ENCODE measurements at regions not wholly inside any gene's neighbourhood (a gene's known extent, or its start where the extent isn't known, plus 50 kb on each side); places are given as distances from the start of the nearest gene placed in this dataset.
"Not testable (repeated sequence)": the region's sequence is repeated elsewhere in the genome, so short reads cannot be mapped to it uniquely, and the experiment has no call there.

GRCh38 chr10:118918587-118918986 lies 110.9 kb upstream of the NANOS1 start:
- no peaks in the 10 kb centered on the region for H3K4me1 Mint-ChIP-seq
- H3K27me3 Mint-ChIP-seq, result peaks cover 50% of the 10 kb centered on the region
- no peak for ATAC-seq
- no peak overlapping the region for H3K4me3 Mint-ChIP-seq
- no peaks in the 10 kb centered on the region for H3K9me3 ChIP-seq (ENCODE audit: control insufficient read depth, low read length, poor library complexity, severe bottlenecking)
- H3K27ac Mint-ChIP-seq, result no peak overlapping the region
- DNase-seq, result no peak
- peaks cover 3% of the 10 kb centered on the region for H3K36me3 Mint-ChIP-seq (ENCODE audit: low read depth)

GRCh38 chr10:118920206-118920605 lies 109.3 kb upstream of the NANOS1 start:
- peaks cover 40% of the 10 kb centered on the region for H3K27me3 Mint-ChIP-seq
- no peaks in the 10 kb centered on the region for H3K4me1 Mint-ChIP-seq
- H3K27ac Mint-ChIP-seq, result no peak overlapping the region
- no peaks in the 10 kb centered on the region for H3K9me3 ChIP-seq (ENCODE audit: control insufficient read depth, low read length, poor library complexity, severe bottlenecking)
- no peak overlapping the region for H3K4me3 Mint-ChIP-seq
- DNase-seq (no peak), ATAC-seq (no peak)
- H3K36me3 Mint-ChIP-seq (ENCODE audit: low read depth), result peaks cover 3% of the 10 kb centered on the region

- no peak overlapping the region for H3K4me3 Mint-ChIP-seq
- H3K27me3 Mint-ChIP-seq, result peaks cover 35% of the 10 kb centered on the region
- no peak for ATAC-seq
- peaks cover 3% of the 10 kb centered on the region for H3K36me3 Mint-ChIP-seq (ENCODE audit: low read depth)
- DNase-seq, result no peak
- no peaks in the 10 kb centered on the region for H3K4me1 Mint-ChIP-seq
- no peaks in the 10 kb centered on the region for H3K9me3 ChIP-seq (ENCODE audit: control insufficient read depth, low read length, poor library complexity, severe bottlenecking)
- H3K27ac Mint-ChIP-seq, result no peak overlapping the region
These were observed 107.3 kb upstream of the NANOS1 start for GRCh38 chr10:118922226-118922625.

- no peaks in the 10 kb centered on the region for H3K9me3 ChIP-seq (ENCODE audit: control insufficient read depth, low read length, poor library complexity, severe bottlenecking)
- DNase-seq (no peak), ATAC-seq (no peak)
- Mint-ChIP-seq H3K27ac (no peak overlapping the region), H3K36me3 (ENCODE audit: low read depth) (peaks cover 3% of the 10 kb centered on the region), H3K4me3 (no peak overlapping the region), H3K27me3 (peaks cover 35% of the 10 kb centered on the region), H3K4me1 (no peaks in the 10 kb centered on the region)
These were observed 106.5 kb upstream of the NANOS1 start for GRCh38 chr10:118922972-118923371.

- no peaks in the 10 kb centered on the region for H3K9me3 ChIP-seq (ENCODE audit: control insufficient read depth, low read length, poor library complexity, severe bottlenecking)
- H3K4me3 Mint-ChIP-seq, result no peak overlapping the region
- no peaks in the 10 kb centered on the region for H3K4me1 Mint-ChIP-seq
These were observed 105.0 kb upstream of the NANOS1 start for GRCh38 chr10:118924493-118924892.

GRCh38 chr10:118925404-118926071 lies 104.0 kb upstream of the NANOS1 start:
- DNase-seq (no peak), ATAC-seq (no peak)
- Mint-ChIP-seq H3K36me3 (ENCODE audit: low read depth) (peaks cover 3% of the 10 kb centered on the region), H3K4me1 (no peaks in the 10 kb centered on the region), H3K27ac (no peak overlapping the region), H3K27me3 (peaks cover 31% of the 10 kb centered on the region), H3K4me3 (no peak overlapping the region)
- H3K9me3 ChIP-seq (ENCODE audit: control insufficient read depth, low read length, poor library complexity, severe bottlenecking), result no peaks in the 10 kb centered on the region

More at GRCh38 chr10:118924493-118924892, 105.0 kb upstream of the NANOS1 start:
- ATAC-seq (no peak), DNase-seq (no peak)
- peaks cover 35% of the 10 kb centered on the region for H3K27me3 Mint-ChIP-seq
- peaks cover 3% of the 10 kb centered on the region for H3K36me3 Mint-ChIP-seq (ENCODE audit: low read depth)
- H3K27ac Mint-ChIP-seq, result no peak overlapping the region

- Mint-ChIP-seq H3K27ac (no peak overlapping the region), H3K4me3 (no peak overlapping the region), H3K27me3 (peaks cover 27% of the 10 kb centered on the region), H3K36me3 (ENCODE audit: low read depth) (peaks cover 3% of the 10 kb centered on the region), H3K4me1 (no peaks in the 10 kb centered on the region)
- no peaks in the 10 kb centered on the region for H3K9me3 ChIP-seq (ENCODE audit: control insufficient read depth, low read length, poor library complexity, severe bottlenecking)
- DNase-seq (no peak), ATAC-seq (no peak)
These were observed 103.5 kb upstream of the NANOS1 start for GRCh38 chr10:118926072-118926417.

GRCh38 chr10:118926441-118926840 lies 103.1 kb upstream of the NANOS1 start:
- H3K4me1 Mint-ChIP-seq, result no peaks in the 10 kb centered on the region

GRCh38 chr10:118926903-118927302 lies 102.6 kb upstream of the NANOS1 start:
- Mint-ChIP-seq H3K36me3 (ENCODE audit: low read depth) (peaks cover 1% of the 10 kb centered on the region), H3K27me3 (peaks cover 19% of the 10 kb centered on the region), H3K4me1 (no peaks in the 10 kb centered on the region), H3K4me3 (no peak overlapping the region), H3K27ac (no peak overlapping the region)
- no peak for ATAC-seq
- DNase-seq, result no peak
- peaks cover 3% of the 10 kb centered on the region for H3K9me3 ChIP-seq (ENCODE audit: control insufficient read depth, low read length, poor library complexity, severe bottlenecking)

More at GRCh38 chr10:118926441-118926840, 103.1 kb upstream of the NANOS1 start:
- Mint-ChIP-seq H3K4me3 (no peak overlapping the region), H3K27ac (no peak overlapping the region), H3K27me3 (peaks cover 23% of the 10 kb centered on the region), H3K36me3 (ENCODE audit: low read depth) (peaks cover 3% of the 10 kb centered on the region)
- no peak for ATAC-seq
- H3K9me3 ChIP-seq (ENCODE audit: control insufficient read depth, low read length, poor library complexity, severe bottlenecking), result no peaks in the 10 kb centered on the region
- DNase-seq, result no peak

- H3K27ac Mint-ChIP-seq, result no peak overlapping the region
- no peak for DNase-seq
- no peak for ATAC-seq
- peaks cover 15% of the 10 kb centered on the region for H3K27me3 Mint-ChIP-seq
- no peaks in the 10 kb centered on the region for H3K36me3 Mint-ChIP-seq (ENCODE audit: low read depth)
- H3K4me3 Mint-ChIP-seq, result no peak overlapping the region
- no peaks in the 10 kb centered on the region for H3K4me1 Mint-ChIP-seq
- peaks cover 4% of the 10 kb centered on the region for H3K9me3 ChIP-seq (ENCODE audit: control insufficient read depth, low read length, poor library complexity, severe bottlenecking)
These were observed 102.2 kb upstream of the NANOS1 start for GRCh38 chr10:118927321-118927720.

- Mint-ChIP-seq H3K36me3 (ENCODE audit: low read depth) (peaks cover 2% of the 10 kb centered on the region), H3K4me1 (no peaks in the 10 kb centered on the region), H3K27me3 (peaks cover 32% of the 10 kb centered on the region), H3K4me3 (no peak overlapping the region), H3K27ac (no peak overlapping the region)
- peaks cover 4% of the 10 kb centered on the region for H3K9me3 ChIP-seq (ENCODE audit: control insufficient read depth, low read length, poor library complexity, severe bottlenecking)
- ATAC-seq, result no peak
- DNase-seq, result no peak
These were observed 98.9 kb upstream of the NANOS1 start for GRCh38 chr10:118930614-118931013.

- no peak for ATAC-seq
- Mint-ChIP-seq H3K27me3 (peaks cover 27% of the 10 kb centered on the region), H3K4me1 (no peaks in the 10 kb centered on the region), H3K27ac (no peak overlapping the region), H3K4me3 (no peak overlapping the region), H3K36me3 (ENCODE audit: low read depth) (peaks cover 2% of the 10 kb centered on the region)
- peaks cover 4% of the 10 kb centered on the region for H3K9me3 ChIP-seq (ENCODE audit: control insufficient read depth, low read length, poor library complexity, severe bottlenecking)
- no peak for DNase-seq
These were observed 98.1 kb upstream of the NANOS1 start for GRCh38 chr10:118931436-118931835.

GRCh38 chr10:118932154-118932553 lies 97.4 kb upstream of the NANOS1 start:
- not testable (repeated sequence) for H3K4me1 Mint-ChIP-seq; H3K27ac Mint-ChIP-seq; H3K36me3 Mint-ChIP-seq (ENCODE audit: low read depth); DNase-seq; ATAC-seq; H3K9me3 ChIP-seq (ENCODE audit: control insufficient read depth, low read length, poor library complexity, severe bottlenecking); H3K4me3 Mint-ChIP-seq
- H3K27me3 Mint-ChIP-seq, result peaks cover 29% of the 10 kb centered on the region

GRCh38 chr10:118937226-118937625 lies 92.3 kb upstream of the NANOS1 start:
- Mint-ChIP-seq H3K27ac (no peak overlapping the region), H3K36me3 (ENCODE audit: low read depth) (peaks cover 2% of the 10 kb centered on the region), H3K4me3 (no peak overlapping the region), H3K27me3 (peaks cover 39% of the 10 kb centered on the region), H3K4me1 (peaks cover 2% of the 10 kb centered on the region)
- ATAC-seq (no peak), DNase-seq (no peak)
- H3K9me3 ChIP-seq (ENCODE audit: control insufficient read depth, low read length, poor library complexity, severe bottlenecking), result no peaks in the 10 kb centered on the region
